Activated naive CD8-positive, alpha-beta T cell treated with anti-CD3 and anti-CD28 coated beads, Interleukin-2, amount 10 ng/mL, durations not matched to agents 7 days and 5 days (primary cell): ENCODE measurements at regions not wholly inside any gene's neighbourhood (a gene's known extent, or its start where the extent isn't known, plus 50 kb on each side); places are given as distances from the start of the nearest gene placed in this dataset.
"Not testable (repeated sequence)": the region's sequence is repeated elsewhere in the genome, so short reads cannot be mapped to it uniquely, and the experiment has no call there.

Source experiments
- ATAC-seq: fragments of 150-1000 bp; cut with Tn5 transposase; one replicate; pipeline ENCODE4 v1.10.0; 2021; ENCODE audit warnings: low read depth, moderate library complexity
- POLR2A ChIA-PET: fragments of 350-600 bp; sonication (Branson Sonifier 250); formaldehyde crosslinking; loops from one replicate; lab custom pipeline; 2021; ENCODE audit warnings: antibody characterized with exemption; lab: Charles Lee
- DNase-seq: peaks from one replicate; pipeline ENCODE4 v3.0.0; 2021
- H3K27ac Mint-ChIP-seq: one replicate; pipeline ENCODE4 v1.8.0; 2022; ENCODE audit warnings: mild to moderate bottlenecking, mixed read lengths
- H3K27me3 Mint-ChIP-seq: one replicate; pipeline ENCODE4 v1.8.0; 2022; ENCODE audit warnings: mild to moderate bottlenecking, moderate library complexity, mixed read lengths
- H3K36me3 Mint-ChIP-seq: one replicate; pipeline ENCODE4 v1.8.0; 2021; ENCODE audit warnings: mild to moderate bottlenecking, mixed read lengths
- H3K4me1 Mint-ChIP-seq: one replicate; pipeline ENCODE4 v1.8.0; 2021; ENCODE audit warnings: mixed read lengths
- H3K4me3 Mint-ChIP-seq: one replicate; pipeline ENCODE4 v1.8.0; 2022; ENCODE audit warnings: mild to moderate bottlenecking, moderate library complexity, mixed read lengths
- H3K9me3 Mint-ChIP-seq: one replicate; pipeline ENCODE4 v1.8.0; 2021; ENCODE audit warnings: mixed read lengths

- ATAC-seq, POLR2A ChIA-PET, DNase-seq, H3K4me3 Mint-ChIP-seq, H3K4me1 Mint-ChIP-seq, H3K27ac Mint-ChIP-seq, H3K9me3 Mint-ChIP-seq, H3K36me3 Mint-ChIP-seq: not testable (repeated sequence)
- H3K27me3 Mint-ChIP-seq, result peaks cover 28% of the 10 kb centered on the region
These were observed 210.5 kb downstream of the ICOS start for GRCh38 chr2:204147040-204147439.

GRCh38 chr2:204150721-204151120, 214.2 kb downstream of the ICOS start:
- Mint-ChIP-seq H3K27me3 (peaks cover 23% of the 10 kb centered on the region), H3K9me3 (no peaks in the 10 kb centered on the region), H3K4me3 (no peak overlapping the region), H3K27ac (no peak overlapping the region), H3K36me3 (no peaks in the 10 kb centered on the region), H3K4me1 (peaks cover 3% of the 10 kb centered on the region)
- no peak for DNase-seq
- no peak for ATAC-seq
- POLR2A ChIA-PET, result no interaction called here

GRCh38 chr2:204152616-204153015, 216.1 kb downstream of the ICOS start:
- no peak overlapping the region for H3K27ac Mint-ChIP-seq
- H3K27me3 Mint-ChIP-seq, result peaks cover 20% of the 10 kb centered on the region
- no peaks in the 10 kb centered on the region for H3K36me3 Mint-ChIP-seq
- H3K9me3 Mint-ChIP-seq, result no peaks in the 10 kb centered on the region
- no peak for DNase-seq
- ATAC-seq, result no peak
- POLR2A ChIA-PET, result no interaction called here
- H3K4me3 Mint-ChIP-seq, result no peak overlapping the region
- H3K4me1 Mint-ChIP-seq, result no peaks in the 10 kb centered on the region

GRCh38 chr2:204154863-204155262, 218.3 kb downstream of the ICOS start:
- Mint-ChIP-seq H3K36me3 (no peaks in the 10 kb centered on the region), H3K27ac (no peak overlapping the region), H3K4me3 (no peak overlapping the region), H3K9me3 (no peaks in the 10 kb centered on the region), H3K27me3 (peaks cover 19% of the 10 kb centered on the region), H3K4me1 (no peaks in the 10 kb centered on the region)
- ATAC-seq (no peak), DNase-seq (no peak)
- POLR2A ChIA-PET, result no interaction called here

GRCh38 chr2:204156456-204156855, 219.9 kb downstream of the ICOS start:
- ATAC-seq (no peak), DNase-seq (no peak)
- Mint-ChIP-seq H3K27me3 (peaks cover 9% of the 10 kb centered on the region), H3K27ac (no peak overlapping the region), H3K9me3 (no peaks in the 10 kb centered on the region), H3K4me1 (no peaks in the 10 kb centered on the region), H3K4me3 (no peak overlapping the region), H3K36me3 (no peaks in the 10 kb centered on the region)
- POLR2A ChIA-PET, result no interaction called here

- peaks cover 10% of the 10 kb centered on the region for H3K27me3 Mint-ChIP-seq
- no peak for DNase-seq
- H3K9me3 Mint-ChIP-seq, result no peaks in the 10 kb centered on the region
- ATAC-seq, result no peak
- POLR2A ChIA-PET, result no interaction called here
- no peaks in the 10 kb centered on the region for H3K36me3 Mint-ChIP-seq
- no peak overlapping the region for H3K27ac Mint-ChIP-seq
- H3K4me1 Mint-ChIP-seq, result no peaks in the 10 kb centered on the region
- no peak overlapping the region for H3K4me3 Mint-ChIP-seq
These were observed 221.1 kb downstream of the ICOS start for GRCh38 chr2:204157684-204158083.

- H3K4me3 Mint-ChIP-seq, result no peak overlapping the region
- H3K36me3 Mint-ChIP-seq, result no peaks in the 10 kb centered on the region
- no peaks in the 10 kb centered on the region for H3K4me1 Mint-ChIP-seq
- H3K27ac Mint-ChIP-seq, result no peak overlapping the region
- ATAC-seq, result no peak
- DNase-seq, result no peak
- H3K9me3 Mint-ChIP-seq, result peaks cover 2% of the 10 kb centered on the region
- peaks cover 10% of the 10 kb centered on the region for H3K27me3 Mint-ChIP-seq
- POLR2A ChIA-PET, result no interaction called here
These were observed 223.0 kb downstream of the ICOS start for GRCh38 chr2:204159526-204159925.

GRCh38 chr2:204160989-204161388, 224.4 kb downstream of the ICOS start:
- Mint-ChIP-seq H3K27me3 (peaks cover 13% of the 10 kb centered on the region), H3K9me3 (peaks cover 2% of the 10 kb centered on the region), H3K36me3 (no peaks in the 10 kb centered on the region), H3K27ac (no peak overlapping the region), H3K4me3 (no peak overlapping the region), H3K4me1 (no peaks in the 10 kb centered on the region)
- no peak for DNase-seq
- ATAC-seq, result no peak
- POLR2A ChIA-PET, result no interaction called here

GRCh38 chr2:204161886-204162285, 225.3 kb downstream of the ICOS start:
- no peak for ATAC-seq
- POLR2A ChIA-PET, result no interaction called here
- H3K27me3 Mint-ChIP-seq, result peaks cover 15% of the 10 kb centered on the region
- no peaks in the 10 kb centered on the region for H3K36me3 Mint-ChIP-seq
- H3K27ac Mint-ChIP-seq, result no peak overlapping the region
- H3K4me1 Mint-ChIP-seq, result no peaks in the 10 kb centered on the region
- DNase-seq, result no peak
- H3K4me3 Mint-ChIP-seq, result no peak overlapping the region
- peaks cover 2% of the 10 kb centered on the region for H3K9me3 Mint-ChIP-seq

GRCh38 chr2:204166961-204167360, 230.4 kb downstream of the ICOS start:
- Mint-ChIP-seq H3K27me3 (peaks cover 10% of the 10 kb centered on the region), H3K4me1 (no peaks in the 10 kb centered on the region), H3K27ac (no peak overlapping the region), H3K4me3 (no peak overlapping the region), H3K36me3 (no peaks in the 10 kb centered on the region), H3K9me3 (peaks cover 2% of the 10 kb centered on the region)
- no peak for DNase-seq
- ATAC-seq, result no peak
- POLR2A ChIA-PET, result interaction anchor here (0.7 kb wide), 1 partner anchor 11 kb away, joined by 6 read pairs; no protein-coding TSS in a partner anchor

- DNase-seq, ATAC-seq, H3K27ac Mint-ChIP-seq, POLR2A ChIA-PET, H3K9me3 Mint-ChIP-seq, H3K36me3 Mint-ChIP-seq, H3K4me3 Mint-ChIP-seq, H3K4me1 Mint-ChIP-seq: not testable (repeated sequence)
- peaks cover 10% of the 10 kb centered on the region for H3K27me3 Mint-ChIP-seq
These were observed 231.1 kb downstream of the ICOS start for GRCh38 chr2:204167670-204168069.

- POLR2A ChIA-PET, result no interaction called here
- Mint-ChIP-seq H3K4me3 (no peak overlapping the region), H3K4me1 (no peaks in the 10 kb centered on the region), H3K27ac (no peak overlapping the region), H3K27me3 (peaks cover 9% of the 10 kb centered on the region), H3K36me3 (no peaks in the 10 kb centered on the region), H3K9me3 (no peaks in the 10 kb centered on the region)
- DNase-seq (no peak), ATAC-seq (no peak)
These were observed 233.8 kb downstream of the ICOS start for GRCh38 chr2:204170411-204170810.

GRCh38 chr2:204171432-204172144, 235.0 kb downstream of the ICOS start:
- DNase-seq (no peak), ATAC-seq (no peak)
- no peaks in the 10 kb centered on the region for H3K9me3 Mint-ChIP-seq
- H3K4me3 Mint-ChIP-seq, result no peak overlapping the region
- POLR2A ChIA-PET, result no interaction called here
- H3K27ac Mint-ChIP-seq, result no peak overlapping the region
- H3K36me3 Mint-ChIP-seq, result no peaks in the 10 kb centered on the region
- no peaks in the 10 kb centered on the region for H3K4me1 Mint-ChIP-seq
- peaks cover 5% of the 10 kb centered on the region for H3K27me3 Mint-ChIP-seq

GRCh38 chr2:204172145-204172600, 235.6 kb downstream of the ICOS start:
- Mint-ChIP-seq H3K27ac (no peak overlapping the region), H3K4me3 (no peak overlapping the region), H3K27me3 (peaks cover 5% of the 10 kb centered on the region), H3K36me3 (no peaks in the 10 kb centered on the region), H3K4me1 (no peaks in the 10 kb centered on the region), H3K9me3 (no peaks in the 10 kb centered on the region)
- no peak for ATAC-seq
- POLR2A ChIA-PET, result no interaction called here
- DNase-seq, result no peak
